SK-N-MC (cell line): ENCODE measurements at regions not wholly inside any gene's neighbourhood (a gene's known extent, or its start where the extent isn't known, plus 50 kb on each side); places are given as distances from the start of the nearest gene placed in this dataset.

ENCODE experiments used
- EZH2 ChIP-seq: fragments of 200-600 bp; sonication (generic); IDR thresholded peaks from one replicate; pipeline ENCODE4 v1.6.1; 2017; ENCODE audit warnings: antibody characterized with exemption
- FOXP2 ChIP-seq: optimal IDR thresholded peaks from 2 replicates; pipeline ENCODE3; 2011; ENCODE audit warnings: mild to moderate bottlenecking, moderate library complexity; ENCODE audit not compliant: insufficient read depth; ENCODE audit errors: extremely low read length, control extremely low read depth
- POLR2AphosphoS5 ChIP-seq: IDR thresholded peaks from 2 replicates; pipeline ENCODE4 v1.6.1; 2012; ENCODE audit warnings: mild to moderate bottlenecking, low read depth, low read length, borderline replicate concordance

- no peak for TF ChIP-seq POLR2AphosphoS5
- no peak for TF ChIP-seq EZH2
- TF ChIP-seq FOXP2: no peak
Observed at GRCh38 chr4:153143527-153144348, 60.5 kb upstream of the TRIM2 start.
